Retina (tissue), 1 donor: ENCODE measurements at regions not wholly inside any gene's neighbourhood (a gene's known extent, or its start where the extent isn't known, plus 50 kb on each side); places are given as distances from the start of the nearest gene placed in this dataset.

ENCODE experiments used
- DNase-seq: peaks from one replicate; pipeline ENCODE4 v3.0.0-alpha.2; 2016

- DNase-seq, result no peak
These were observed 175.9 kb upstream of the BMP4 start for GRCh38 chr14:54132496-54132895.

GRCh38 chr14:54133896-54134295, 177.3 kb upstream of the BMP4 start:
- DNase-seq, result no peak

GRCh38 chr14:54135804-54136280, 179.2 kb upstream of the BMP4 start:
- no peak for DNase-seq

- DNase-seq, result no peak
These were observed 180.4 kb upstream of the BMP4 start for GRCh38 chr14:54136894-54137613.

- no peak for DNase-seq
These were observed 181.0 kb upstream of the BMP4 start for GRCh38 chr14:54137614-54137961.

- no peak for DNase-seq
These were observed 181.4 kb upstream of the BMP4 start for GRCh38 chr14:54138024-54138353.

- DNase-seq, result no peak
These were observed 181.9 kb upstream of the BMP4 start for GRCh38 chr14:54138354-54139038.

- DNase-seq, result no peak
These were observed 183.9 kb upstream of the BMP4 start for GRCh38 chr14:54140551-54140950.

- DNase-seq, result no peak
These were observed 190.0 kb upstream of the BMP4 start for GRCh38 chr14:54146601-54147000.

GRCh38 chr14:54147282-54147681, 190.7 kb upstream of the BMP4 start:
- DNase-seq, result no peak

GRCh38 chr14:54147758-54148157, 191.1 kb upstream of the BMP4 start:
- no peak for DNase-seq

GRCh38 chr14:54148251-54148650, 191.6 kb upstream of the BMP4 start:
- DNase-seq, result no peak

GRCh38 chr14:54152351-54152750, 195.7 kb upstream of the BMP4 start:
- DNase-seq, result no peak

GRCh38 chr14:54166049-54166950, 209.7 kb upstream of the BMP4 start:
- no peak for DNase-seq

- no peak for DNase-seq
These were observed 211.9 kb upstream of the BMP4 start for GRCh38 chr14:54168489-54168888.

- DNase-seq, result no peak
These were observed 212.8 kb upstream of the BMP4 start for GRCh38 chr14:54169254-54169924.

- DNase-seq, result no peak
These were observed 213.7 kb upstream of the BMP4 start for GRCh38 chr14:54170301-54170700.

GRCh38 chr14:54172114-54172513, 215.5 kb upstream of the BMP4 start:
- no peak for DNase-seq

GRCh38 chr14:54172562-54172961, 215.9 kb upstream of the BMP4 start:
- no peak for DNase-seq

GRCh38 chr14:54173802-54174201, 217.2 kb upstream of the BMP4 start:
- no peak for DNase-seq

- DNase-seq, result no peak
These were observed 217.8 kb upstream of the BMP4 start for GRCh38 chr14:54174457-54174856.

- peak; percentile 71 for DNase-seq
These were observed 218.8 kb upstream of the BMP4 start for GRCh38 chr14:54175298-54175942.

- no peak for DNase-seq
These were observed 219.8 kb upstream of the CDKN3 start for GRCh38 chr14:54177019-54177418.
